Cerebellar cortex (tissue), 1 donor: ENCODE measurements at regions not wholly inside any gene's neighbourhood (a gene's known extent, or its start where the extent isn't known, plus 50 kb on each side); places are given as distances from the start of the nearest gene placed in this dataset.
"Not testable (repeated sequence)": the region's sequence is repeated elsewhere in the genome, so short reads cannot be mapped to it uniquely, and the experiment has no call there.

Experiments used
- DNase-seq: peaks from one replicate; pipeline ENCODE4 v3.0.0-alpha.2; 2015; ENCODE audit warnings: low spot score

- no peak for DNase-seq
Observed at GRCh38 chr9:106443520-106443919, 419.4 kb upstream of the ZNF462 start.

- no peak for DNase-seq
Observed at GRCh38 chr9:106445107-106445506, 417.9 kb upstream of the ZNF462 start.

GRCh38 chr9:106449336-106449927 is 413.5 kb upstream of the ZNF462 start:
- DNase-seq = no peak

- DNase-seq = no peak
Observed at GRCh38 chr9:106450549-106450948, 412.4 kb upstream of the ZNF462 start.

GRCh38 chr9:106451223-106451622 is 411.7 kb upstream of the ZNF462 start:
- no peak for DNase-seq

- no peak for DNase-seq
Observed at GRCh38 chr9:106456581-106456980, 406.4 kb upstream of the ZNF462 start.

GRCh38 chr9:106467113-106467864 is 395.7 kb upstream of the ZNF462 start:
- no peak for DNase-seq

- no peak for DNase-seq
Observed at GRCh38 chr9:106467865-106468164, 395.2 kb upstream of the ZNF462 start.

- DNase-seq = no peak
Observed at GRCh38 chr9:106468431-106468830, 394.5 kb upstream of the ZNF462 start.

- no peak for DNase-seq
Observed at GRCh38 chr9:106478312-106478711, 384.7 kb upstream of the ZNF462 start.

GRCh38 chr9:106478727-106479126 is 384.2 kb upstream of the ZNF462 start:
- no peak for DNase-seq

- DNase-seq = no peak
Observed at GRCh38 chr9:106479679-106480078, 383.3 kb upstream of the ZNF462 start.

GRCh38 chr9:106481013-106481609 is 381.9 kb upstream of the ZNF462 start:
- no peak for DNase-seq

- peak; percentile 2 for DNase-seq
Observed at GRCh38 chr9:106482733-106483132, 380.2 kb upstream of the ZNF462 start.

GRCh38 chr9:106486685-106487084 is 376.3 kb upstream of the ZNF462 start:
- DNase-seq = no peak

GRCh38 chr9:106487266-106487665 is 375.7 kb upstream of the ZNF462 start:
- DNase-seq = no peak

- DNase-seq = not testable (repeated sequence)
Observed at GRCh38 chr9:106492126-106492525, 370.8 kb upstream of the ZNF462 start.

GRCh38 chr9:106500171-106500570 is 362.8 kb upstream of the ZNF462 start:
- DNase-seq = no peak

GRCh38 chr9:106501210-106501609 is 361.8 kb upstream of the ZNF462 start:
- not testable (repeated sequence) for DNase-seq

- DNase-seq = no peak
Observed at GRCh38 chr9:106502930-106503329, 360.0 kb upstream of the ZNF462 start.

GRCh38 chr9:106503759-106504158 is 359.2 kb upstream of the ZNF462 start:
- DNase-seq = no peak

- no peak for DNase-seq
Observed at GRCh38 chr9:106526716-106527204, 336.2 kb upstream of the ZNF462 start.

- no peak for DNase-seq
Observed at GRCh38 chr9:106528158-106528557, 334.8 kb upstream of the ZNF462 start.
